CD14-positive monocyte (primary cell): ENCODE measurements at regions not wholly inside any gene's neighbourhood (a gene's known extent, or its start where the extent isn't known, plus 50 kb on each side); places are given as distances from the start of the nearest gene placed in this dataset.
A peak's percentile ranks its signal among the peaks of the same experiment; 100 is the strongest.

Source experiments
- DNase-seq, 3 donors: peaks; one replicate each; pipeline ENCODE4 v3.0.0-alpha.2; 2011 to 2022
- H2AFZ ChIP-seq: 2 replicates; pipeline ENCODE4 v1.6.0; 2012; ENCODE audit warnings: mild to moderate bottlenecking, low read depth, low read length, inconsistent platforms; ENCODE audit not compliant: insufficient read depth, poor library complexity, severe bottlenecking
- H3K27ac ChIP-seq, 2 donors: 1 replicate in 1 of 2; 2 replicates in 1 of 2; pipeline ENCODE4 v1.5.1; 2012 to 2013; ENCODE audit warnings: low read length in 2 of 2, control low read depth in 1 of 2, inconsistent platforms in 1 of 2, low read depth in 1 of 2, mild to moderate bottlenecking in 1 of 2
- H3K27me3 ChIP-seq, 2 donors: one replicate each; pipeline versions ENCODE4 v1.6.0 to v1.6.1; 2011 to 2013; ENCODE audit warnings: low read length in 2 of 2; ENCODE audit not compliant: control insufficient read depth in 2 of 2, insufficient read depth in 2 of 2
- H3K36me3 ChIP-seq, 2 donors: replicated peaks in 1 of 2; 1 replicate in 1 of 2; 2 replicates in 1 of 2; pipeline versions ENCODE4 v1.5.1 to v1.6.1; 2012 to 2013; ENCODE audit warnings: low read length in 2 of 2, control low read depth in 1 of 2, inconsistent platforms in 1 of 2, mild to moderate bottlenecking in 1 of 2; ENCODE audit not compliant: insufficient read depth in 2 of 2, control insufficient read depth in 1 of 2
- H3K4me1 ChIP-seq, 2 donors: 1 replicate in 1 of 2; 2 replicates in 1 of 2; pipeline versions ENCODE4 v1.5.1 to v1.6.1; 2012 to 2013; ENCODE audit warnings: low read length in 2 of 2, control low read depth in 1 of 2, inconsistent platforms in 1 of 2, mild to moderate bottlenecking in 1 of 2, moderate library complexity in 1 of 2; ENCODE audit not compliant: insufficient read depth in 2 of 2, control insufficient read depth in 1 of 2
- H3K4me2 ChIP-seq: replicated peaks from 2 replicates; pipeline ENCODE3; 2012; ENCODE audit warnings: low read length, moderate library complexity, mild to moderate bottlenecking; ENCODE audit not compliant: poor library complexity, severe bottlenecking; ENCODE audit errors: extremely low read depth
- H3K4me3 ChIP-seq, 3 experiments: fragments of 200-600 bp in 1 of 3; sonication (generic) in 1 of 3; replicated peaks in 1 of 3; 1 replicate in 2 of 3; 2 replicates in 1 of 3; pipeline ENCODE4 v1.5.1; 2011 to 2013; ENCODE audit warnings: low read length in 3 of 3, mild to moderate bottlenecking in 3 of 3, control low read depth in 2 of 3, low read depth in 2 of 3, inconsistent platforms in 1 of 3, moderate library complexity in 1 of 3
- H3K79me2 ChIP-seq: 2 replicates; pipeline ENCODE4 v1.6.0; 2012; ENCODE audit warnings: mild to moderate bottlenecking, control low read depth, inconsistent platforms, low read length, moderate library complexity; ENCODE audit not compliant: insufficient read depth
- H3K9ac ChIP-seq: 2 replicates; pipeline ENCODE4 v1.6.0; 2017; ENCODE audit warnings: low read length, mild to moderate bottlenecking; ENCODE audit not compliant: insufficient read depth, poor library complexity, severe bottlenecking
- H3K9me3 ChIP-seq, 2 donors: replicated peaks in 1 of 2; 1 replicate in 1 of 2; 2 replicates in 1 of 2; pipeline versions ENCODE4 v1.5.1 to v1.6.1; 2012 to 2013; ENCODE audit warnings: low read length in 2 of 2, control low read depth in 1 of 2; ENCODE audit not compliant: control insufficient read depth in 1 of 2, insufficient read depth in 1 of 2
- H4K20me1 ChIP-seq: 2 replicates; pipeline ENCODE4 v1.6.0; 2012; ENCODE audit warnings: mild to moderate bottlenecking, low read length, control low read depth, moderate library complexity; ENCODE audit not compliant: insufficient read depth
- H3K27ac Mint-ChIP-seq, 7 donors: one replicate each; pipeline ENCODE4 v1.8.0; 2020; ENCODE audit warnings: mild to moderate bottlenecking in 7 of 7, mixed read lengths in 7 of 7, moderate library complexity in 6 of 7, inconsistent platforms in 2 of 7
- H3K27me3 Mint-ChIP-seq, 3 donors: one replicate each; pipeline ENCODE4 v1.8.0; 2021 to 2022; ENCODE audit warnings: low read depth in 3 of 3, mild to moderate bottlenecking in 3 of 3, mixed read lengths in 3 of 3, moderate library complexity in 3 of 3, inconsistent platforms in 1 of 3
- H3K36me3 Mint-ChIP-seq, 2 donors: one replicate each; pipeline ENCODE4 v1.8.0; 2020; ENCODE audit warnings: mixed read lengths in 2 of 2, inconsistent platforms in 1 of 2, mild to moderate bottlenecking in 1 of 2
- H3K4me1 Mint-ChIP-seq: one replicate; pipeline ENCODE4 v1.8.0; 2020; ENCODE audit warnings: mild to moderate bottlenecking, mixed read lengths
- H3K4me3 Mint-ChIP-seq, 2 donors: one replicate each; pipeline ENCODE4 v1.8.0; 2020; ENCODE audit warnings: mild to moderate bottlenecking in 2 of 2, mixed read lengths in 2 of 2, moderate library complexity in 1 of 2
- H3K9me3 Mint-ChIP-seq, 7 donors: one replicate each; pipeline ENCODE4 v1.8.0; 2020 to 2022; ENCODE audit warnings: mixed read lengths in 7 of 7, mild to moderate bottlenecking in 6 of 7, moderate library complexity in 6 of 7, inconsistent platforms in 2 of 7
- WGBS: methylation state at CpG from one replicate; pipeline ENCODE4 v1.1.5; 2013; ENCODE audit warnings: missing lambda C conversion rate; ENCODE audit not compliant: insufficient coverage; 5-methylcytosine and 5-hydroxymethylcytosine counted together
- intact Hi-C, 2 donors: fragments of 100-400 bp; cut with micrococcal nuclease; formaldehyde crosslinking; loops; one replicate each; pipeline versions ENCODE4 v1.15.0 to v1.15.1; 2023
- TF ChIP-seq, protein P1 (sequence below): fragments of 200-600 bp; IDR thresholded peaks from one replicate; pipeline ENCODE4 v1.8.0; 2022; ENCODE audit warnings: antibody characterized with exemption, mild to moderate bottlenecking

DNA sequence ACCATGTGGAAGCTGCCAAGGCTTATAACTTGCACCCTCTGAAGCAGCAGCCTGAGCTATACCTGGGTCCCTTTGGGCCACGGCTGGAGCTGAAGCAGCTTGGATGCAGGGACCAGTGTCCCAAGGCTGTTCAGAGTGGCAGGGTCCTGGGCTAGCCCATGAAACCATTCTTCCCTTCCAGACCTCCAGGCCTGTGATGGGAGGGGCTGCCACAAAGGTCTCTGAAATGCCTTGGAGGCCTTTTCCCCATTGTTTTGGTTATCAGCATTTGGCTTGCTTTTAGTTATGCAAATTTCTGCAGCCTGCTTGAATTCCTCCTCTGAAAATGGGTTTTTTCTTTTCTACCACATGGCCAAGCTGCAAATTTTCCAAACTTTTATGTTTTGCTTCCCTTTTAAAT, 433.7 kb upstream of the ACO1 start:
- H3K9me3 ChIP-seq, result peaks cover 4 to 14% of the 10 kb centered on the region in 2 donors
- DNase-seq, result no peak

DNA sequence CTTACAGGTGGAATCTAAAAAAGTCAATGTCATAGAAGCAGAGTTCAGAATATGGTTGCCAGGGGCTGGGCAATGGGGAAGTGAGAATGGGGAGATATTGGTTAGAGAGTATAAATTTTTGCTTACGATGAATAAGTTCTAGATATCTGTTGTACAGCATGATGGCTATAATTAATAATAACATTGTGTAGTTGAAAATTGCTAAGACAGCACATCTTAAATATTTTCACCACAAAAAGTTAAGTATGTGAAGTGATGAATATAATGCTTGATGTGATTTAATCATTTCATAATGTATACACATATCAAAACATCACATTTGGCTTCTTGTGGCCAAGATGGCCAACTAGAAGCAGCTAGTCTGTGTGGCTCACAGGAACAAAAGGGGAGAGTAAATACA, 425.9 kb upstream of the ACO1 start:
- no peaks in the 10 kb centered on the region for H3K4me1 ChIP-seq
- H3K4me3 ChIP-seq, result no peak overlapping the region
- whole genome bisulfite sequencing, result no CpG with 5 or more reads among the region's 1 CpG
- intact Hi-C loops, result no loop called here
- Mint-ChIP-seq H3K9me3 (peaks cover 13 to 31% (median 18%) of the 10 kb centered on the region in 7 donors), H3K4me3 (no peak overlapping the region), H3K36me3 (no peaks in the 10 kb centered on the region), H3K27ac (no peak overlapping the region), H3K4me1 (no peaks in the 10 kb centered on the region), H3K27me3 (no peaks in the 10 kb centered on the region)
- H3K27me3 ChIP-seq, result no peaks in the 10 kb centered on the region
- no peak overlapping the region for H3K9ac ChIP-seq
- H3K4me2 ChIP-seq, result no peak overlapping the region
- H3K27ac ChIP-seq, result no peak overlapping the region
- H2AFZ ChIP-seq, result no peak overlapping the region
- no peaks in the 10 kb centered on the region for H4K20me1 ChIP-seq
- TF ChIP-seq, protein P1, sequence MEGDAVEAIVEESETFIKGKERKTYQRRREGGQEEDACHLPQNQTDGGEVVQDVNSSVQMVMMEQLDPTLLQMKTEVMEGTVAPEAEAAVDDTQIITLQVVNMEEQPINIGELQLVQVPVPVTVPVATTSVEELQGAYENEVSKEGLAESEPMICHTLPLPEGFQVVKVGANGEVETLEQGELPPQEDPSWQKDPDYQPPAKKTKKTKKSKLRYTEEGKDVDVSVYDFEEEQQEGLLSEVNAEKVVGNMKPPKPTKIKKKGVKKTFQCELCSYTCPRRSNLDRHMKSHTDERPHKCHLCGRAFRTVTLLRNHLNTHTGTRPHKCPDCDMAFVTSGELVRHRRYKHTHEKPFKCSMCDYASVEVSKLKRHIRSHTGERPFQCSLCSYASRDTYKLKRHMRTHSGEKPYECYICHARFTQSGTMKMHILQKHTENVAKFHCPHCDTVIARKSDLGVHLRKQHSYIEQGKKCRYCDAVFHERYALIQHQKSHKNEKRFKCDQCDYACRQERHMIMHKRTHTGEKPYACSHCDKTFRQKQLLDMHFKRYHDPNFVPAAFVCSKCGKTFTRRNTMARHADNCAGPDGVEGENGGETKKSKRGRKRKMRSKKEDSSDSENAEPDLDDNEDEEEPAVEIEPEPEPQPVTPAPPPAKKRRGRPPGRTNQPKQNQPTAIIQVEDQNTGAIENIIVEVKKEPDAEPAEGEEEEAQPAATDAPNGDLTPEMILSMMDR, result no peak
- no peak for DNase-seq
- H3K79me2 ChIP-seq, result no peaks in the 10 kb centered on the region
- H3K36me3 ChIP-seq, result no peaks in the 10 kb centered on the region
- peaks cover 22 to 26% of the 10 kb centered on the region in 2 donors for H3K9me3 ChIP-seq

More for the DNA sequence above, 433.7 kb upstream of the ACO1 start:
- no peak overlapping the region for H3K27ac Mint-ChIP-seq
- H3K36me3 Mint-ChIP-seq, result no peaks in the 10 kb centered on the region
- peak overlapping the region in 1 of 2 donors; percentile 27 for H3K4me3 Mint-ChIP-seq
- intact Hi-C loops, result no loop called here
- no peaks in the 10 kb centered on the region for H3K4me1 ChIP-seq
- no peaks in the 10 kb centered on the region for H3K4me1 Mint-ChIP-seq
- no peak overlapping the region for H3K4me3 ChIP-seq
- TF ChIP-seq, protein P1, result no peak
- no peak overlapping the region for H3K9ac ChIP-seq
- H3K27ac ChIP-seq, result no peak overlapping the region
- H4K20me1 ChIP-seq, result no peaks in the 10 kb centered on the region
- H3K4me2 ChIP-seq, result no peak overlapping the region
- no peaks in the 10 kb centered on the region for H3K27me3 ChIP-seq
- no peaks in the 10 kb centered on the region for H3K27me3 Mint-ChIP-seq
- H3K79me2 ChIP-seq, result no peaks in the 10 kb centered on the region
- H3K36me3 ChIP-seq, result no peaks in the 10 kb centered on the region
- peaks cover 0 to 12% (median 9%) of the 10 kb centered on the region in 7 donors for H3K9me3 Mint-ChIP-seq
- 83% methylated on average over 1 of the region's 1 CpG for WGBS
- H2AFZ ChIP-seq, result no peak overlapping the region
